ENCODE measurements at regions not wholly inside any gene's neighbourhood (a gene's known extent, or its start where the extent isn't known, plus 50 kb on each side); places are given as distances from the start of the nearest gene placed in this dataset.

GRCh38 chr2:205892251-205892655, 193.7 kb downstream of the INO80D start:
- ChIA-PET POLR2A (no interaction called here), CTCF (interaction anchor here (1.4 kb wide), 1 partner anchor 56 kb away, joined by 3 read pairs; no protein-coding TSS in a partner anchor)
- Histone ChIP-seq H3K27me3 (ENCODE audit: control insufficient read depth in 2 of 2, insufficient read depth in 2 of 2, low read length in 2 of 2) (peaks cover 0 to 3% of the 10 kb centered on the region in 2 experiments), H3K4me2 (ENCODE audit: insufficient read depth, low read length) (no peak overlapping the region), H4K20me1 (replicated peaks; ENCODE audit: control insufficient read depth, extremely low read depth, insufficient read depth, low read length) (no peaks in the 10 kb centered on the region), H3K9me1 (replicated peaks; ENCODE audit: control insufficient read depth, extremely low read depth, insufficient read depth, low read length) (no peaks in the 10 kb centered on the region), H2AFZ (ENCODE audit: low read depth, low read length) (no peak overlapping the region), H3K36me3 (ENCODE audit: control insufficient read depth in 2 of 2, extremely low read depth in 1 of 2, insufficient read depth in 2 of 2, low read length in 2 of 2) (no peaks in the 10 kb centered on the region), H3K4me3 (replicated peaks in 1 of 3; ENCODE audit: insufficient read depth in 1 of 3, low read depth in 1 of 3, low read length in 3 of 3) (no peak overlapping the region), H3K27ac (ENCODE audit: insufficient read depth, low read depth, low read length) (no peak overlapping the region), H3K4me1 (ENCODE audit: control insufficient read depth, extremely low read depth, insufficient read depth, low read length) (peaks cover 5% of the 10 kb centered on the region), H3K79me2 (ENCODE audit: control insufficient read depth, insufficient read depth, low read length) (no peaks in the 10 kb centered on the region), H3K9me3 (replicated peaks; ENCODE audit: control insufficient read depth, insufficient read depth, low read length) (no peaks in the 10 kb centered on the region), H3K9ac (replicated peaks; ENCODE audit: extremely low read depth, insufficient read depth, low read length) (no peak overlapping the region)
- TF ChIP-seq MYC (IDR thresholded peaks at IDR 0.05; ENCODE audit: low read depth, low read length) (no peak), POLR2A (IDR thresholded peaks at IDR 0.05; ENCODE audit: low read depth, low read length) (no peak), EZH2 (IDR thresholded peaks at IDR 0.05; ENCODE audit: borderline replicate concordance, low read depth, low read length, severe bottlenecking) (no peak), GATA2 (IDR thresholded peaks at IDR 0.05; ENCODE audit: insufficient read depth, insufficient read length, low read depth, low read length) (no peak), FOS (IDR thresholded peaks at IDR 0.05; ENCODE audit: borderline replicate concordance, insufficient read depth, low read length) (no peak), POLR2AphosphoS5 (IDR thresholded peaks at IDR 0.05; ENCODE audit: insufficient read depth, low read depth, low read length) (no peak), CTCF (IDR thresholded peaks at IDR 0.05; ENCODE audit: extremely low read depth in 1 of 2, insufficient read depth in 1 of 2, low read depth in 1 of 2, low read length in 2 of 2) (no peak), JUN (IDR thresholded peaks at IDR 0.05; ENCODE audit: borderline replicate concordance, insufficient read depth, insufficient read length, low read depth) (no peak)
- TF ChIP-seq, protein P1, sequence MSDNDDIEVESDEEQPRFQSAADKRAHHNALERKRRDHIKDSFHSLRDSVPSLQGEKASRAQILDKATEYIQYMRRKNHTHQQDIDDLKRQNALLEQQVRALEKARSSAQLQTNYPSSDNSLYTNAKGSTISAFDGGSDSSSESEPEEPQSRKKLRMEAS (IDR thresholded peaks at IDR 0.05; ENCODE audit: insufficient read depth, insufficient read length) = no peak
- intact Hi-C loops (cut with micrococcal nuclease) = no loop called here
- no TSS peak for BruUV-seq (replicated peaks)
- no peak for DNase-seq (ENCODE audit: low read depth, low spot score)
- FAIRE-seq = no peak
- dilution Hi-C loops (cut with MboI; ENCODE audit: extremely low pct_ligation_motif_present, low sequenced_read_pairs) = no loop called here

All from endothelial cell of umbilical vein (primary cell).